Activated CD4-positive, alpha-beta memory T cell treated with anti-CD3 and anti-CD28 coated beads for 36 hours (primary cell): ENCODE measurements at regions not wholly inside any gene's neighbourhood (a gene's known extent, or its start where the extent isn't known, plus 50 kb on each side); places are given as distances from the start of the nearest gene placed in this dataset.

Experiments
- CTCF ChIA-PET: fragments of 350-600 bp; sonication (Branson Sonifier 250); formaldehyde crosslinking; loops from one replicate; lab custom pipeline; 2021; ENCODE audit warnings: antibody characterized with exemption, inconsistent platforms; lab: Charles Lee
- POLR2A ChIA-PET: fragments of 350-600 bp; sonication (Branson Sonifier 250); formaldehyde crosslinking; loops from one replicate; lab custom pipeline; 2021; ENCODE audit warnings: antibody characterized with exemption; lab: Charles Lee
- DNase-seq: peaks from one replicate; pipeline ENCODE4 v3.0.0-alpha.2; 2020
- H3K27ac Mint-ChIP-seq: one replicate; pipeline ENCODE4 v1.8.0; 2021; ENCODE audit warnings: mixed read lengths
- H3K27me3 Mint-ChIP-seq: one replicate; pipeline ENCODE4 v1.8.0; 2021; ENCODE audit warnings: mixed read lengths
- H3K36me3 Mint-ChIP-seq: one replicate; pipeline ENCODE4 v1.8.0; 2021; ENCODE audit warnings: mixed read lengths
- H3K4me1 Mint-ChIP-seq: one replicate; pipeline ENCODE4 v1.8.0; 2021; ENCODE audit warnings: low read depth, mixed read lengths
- H3K4me3 Mint-ChIP-seq: one replicate; pipeline ENCODE4 v1.8.0; 2021; ENCODE audit warnings: mild to moderate bottlenecking, mixed read lengths
- H3K9me3 Mint-ChIP-seq: one replicate; pipeline ENCODE4 v1.8.0; 2021; ENCODE audit warnings: mixed read lengths
- intact Hi-C: fragments of 100-400 bp; cut with micrococcal nuclease; formaldehyde crosslinking; loops from one replicate; pipeline ENCODE4 v1.15.1; 2023

DNA sequence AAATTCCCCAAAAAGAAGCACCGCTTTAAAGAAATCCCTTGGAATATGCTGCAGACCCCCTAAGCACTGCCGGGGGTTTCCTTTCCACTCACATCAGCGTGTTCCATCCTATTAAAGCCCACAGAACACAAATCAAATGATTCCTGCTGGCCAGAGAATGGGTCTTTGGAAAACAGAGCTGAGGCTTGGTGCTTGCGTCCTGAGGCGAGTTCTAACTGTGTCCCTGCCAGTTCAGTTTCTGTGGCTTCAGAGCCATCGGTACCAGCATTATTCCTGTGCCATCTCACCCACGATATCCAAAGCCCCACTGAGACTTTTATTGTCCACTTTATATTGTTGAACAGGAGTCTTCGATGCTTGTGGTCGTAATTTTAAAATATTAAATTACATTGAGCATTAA, 142.0 kb upstream of the SYT13 start:
- Mint-ChIP-seq H3K4me1 (no peaks in the 10 kb centered on the region), H3K4me3 (no peak overlapping the region), H3K27me3 (peaks cover 9% of the 10 kb centered on the region), H3K27ac (no peak overlapping the region), H3K36me3 (no peaks in the 10 kb centered on the region), H3K9me3 (no peaks in the 10 kb centered on the region)
- POLR2A ChIA-PET, result no interaction called here
- DNase-seq, result no peak
- CTCF ChIA-PET, result no interaction called here
- intact Hi-C loops, result no loop called here

DNA sequence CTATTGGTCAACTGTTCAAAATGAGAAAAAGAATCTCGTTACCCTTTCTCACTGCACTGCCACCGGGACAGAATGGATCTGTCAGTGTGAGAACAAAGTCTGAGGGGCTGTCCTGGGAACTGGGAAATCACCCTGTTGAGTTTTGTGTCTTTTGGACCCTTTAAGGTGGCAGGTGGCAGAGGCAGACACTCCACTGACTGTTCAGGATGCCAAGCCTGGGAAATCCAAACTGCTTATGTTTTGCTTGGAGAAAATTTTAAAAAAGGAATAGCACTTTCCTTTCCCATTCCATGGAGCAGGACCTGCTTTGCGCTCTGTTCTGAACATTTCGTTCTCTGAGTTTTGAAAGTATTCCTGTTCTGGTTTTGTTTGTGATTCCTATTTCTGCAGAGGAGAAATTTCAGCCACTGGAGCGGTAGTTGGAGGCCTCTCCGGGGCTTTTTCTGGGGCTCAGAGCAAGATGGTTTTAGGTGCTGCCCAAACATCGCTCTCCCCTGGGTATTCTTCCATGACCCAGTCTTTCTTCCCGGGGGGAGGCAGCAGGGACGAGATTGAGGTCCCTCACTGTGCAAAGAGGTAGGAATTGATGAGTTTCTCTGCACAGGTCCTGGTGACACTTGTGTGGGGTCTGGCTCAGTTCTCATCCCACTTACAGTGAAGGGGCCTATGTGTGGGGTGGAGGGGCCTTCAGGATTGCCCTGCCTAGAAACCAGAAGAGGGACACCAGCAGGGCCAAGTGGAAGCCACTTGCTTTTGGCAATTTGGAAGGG, 138.5 kb upstream of the SYT13 start:
- Mint-ChIP-seq H3K4me1 (no peaks in the 10 kb centered on the region), H3K9me3 (no peaks in the 10 kb centered on the region), H3K36me3 (no peaks in the 10 kb centered on the region), H3K27me3 (peaks cover 9% of the 10 kb centered on the region), H3K27ac (no peak overlapping the region), H3K4me3 (no peak overlapping the region)
- POLR2A ChIA-PET, result no interaction called here
- DNase-seq, result no peak
- intact Hi-C loops, result no loop called here
- CTCF ChIA-PET, result no interaction called here

DNA sequence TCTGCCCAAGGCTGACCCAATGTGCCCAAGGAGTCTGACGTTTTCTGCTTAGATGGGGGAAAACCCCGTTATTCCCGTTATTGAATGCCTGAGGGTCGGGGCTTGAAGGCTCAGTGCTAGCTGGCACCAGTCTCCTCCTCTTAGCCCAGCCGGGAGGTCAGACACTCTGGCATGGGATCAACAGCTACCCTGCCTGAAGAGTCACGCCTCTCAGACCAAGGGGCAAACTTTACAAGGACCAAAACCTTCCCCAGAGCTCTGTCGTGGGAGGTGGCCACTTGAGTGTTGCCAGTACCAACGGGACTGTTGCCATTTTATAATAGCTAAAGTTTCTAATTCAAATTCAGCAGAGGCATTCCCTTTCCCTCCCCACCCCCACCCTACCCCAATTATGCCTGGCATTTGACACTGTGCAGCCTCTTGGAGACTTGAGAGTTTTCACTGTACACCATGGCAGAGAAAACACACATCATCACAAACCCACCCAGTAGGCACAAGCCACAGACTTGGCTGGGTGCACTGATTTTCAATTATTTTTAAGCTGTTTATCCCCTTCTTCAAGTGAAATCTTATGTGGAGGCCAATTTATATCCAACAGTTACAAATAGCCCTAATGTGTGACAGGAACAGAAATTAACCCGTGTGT, 137.5 kb upstream of the SYT13 start:
- ChIA-PET POLR2A (no interaction called here), CTCF (no interaction called here)

DNA sequence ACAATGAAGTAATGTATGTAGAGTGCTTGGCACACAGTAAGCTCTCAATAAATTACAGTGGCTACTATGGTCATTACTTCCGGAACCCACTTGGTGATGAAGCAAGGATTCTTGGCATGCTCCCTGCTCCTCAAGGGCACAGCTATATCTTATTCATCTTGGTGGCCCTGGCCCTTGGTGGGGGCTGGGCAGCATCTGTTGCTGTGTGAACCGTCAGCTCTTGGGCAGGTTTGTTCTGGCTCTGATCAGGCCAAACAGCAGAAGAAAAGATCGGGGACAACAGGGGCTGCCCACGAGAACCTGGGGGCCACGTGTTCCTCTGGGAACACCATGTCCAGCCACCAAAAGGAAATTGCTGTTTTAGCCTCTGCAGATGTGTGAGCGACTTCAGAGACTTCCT, 136.9 kb upstream of the SYT13 start:
- intact Hi-C loops, result no loop called here
- POLR2A ChIA-PET, result no interaction called here
- H3K36me3 Mint-ChIP-seq, result no peaks in the 10 kb centered on the region
- CTCF ChIA-PET, result interaction anchor here (1.0 kb wide), 1 partner anchor 349 kb away, joined by 3 read pairs; no protein-coding TSS in a partner anchor
- no peaks in the 10 kb centered on the region for H3K9me3 Mint-ChIP-seq
- no peak overlapping the region for H3K4me3 Mint-ChIP-seq
- DNase-seq, result no peak
- no peaks in the 10 kb centered on the region for H3K4me1 Mint-ChIP-seq
- H3K27ac Mint-ChIP-seq, result no peak overlapping the region
- peaks cover 12% of the 10 kb centered on the region for H3K27me3 Mint-ChIP-seq

More for the DNA sequence above, 137.5 kb upstream of the SYT13 start:
- Mint-ChIP-seq H3K4me3 (no peak overlapping the region), H3K9me3 (no peaks in the 10 kb centered on the region), H3K36me3 (no peaks in the 10 kb centered on the region), H3K27me3 (peaks cover 9% of the 10 kb centered on the region), H3K4me1 (no peaks in the 10 kb centered on the region), H3K27ac (no peak overlapping the region)
- intact Hi-C loops, result no loop called here
- no peak for DNase-seq

- POLR2A ChIA-PET, result no interaction called here
- H3K27me3 Mint-ChIP-seq, result peaks cover 34% of the 10 kb centered on the region
- CTCF ChIA-PET, result no interaction called here
- DNase-seq, result no peak
- no peaks in the 10 kb centered on the region for H3K36me3 Mint-ChIP-seq
- H3K27ac Mint-ChIP-seq, result no peak overlapping the region
- intact Hi-C loops, result no loop called here
- H3K4me1 Mint-ChIP-seq, result no peaks in the 10 kb centered on the region
- no peak overlapping the region for H3K4me3 Mint-ChIP-seq
- no peaks in the 10 kb centered on the region for H3K9me3 Mint-ChIP-seq
Observed at GRCh38 chr11:45414088-45414487, 127.9 kb upstream of the SYT13 start.

GRCh38 chr11:45413156-45413858, 127.2 kb upstream of the SYT13 start:
- no peaks in the 10 kb centered on the region for H3K9me3 Mint-ChIP-seq
- no peak overlapping the region for H3K27ac Mint-ChIP-seq
- POLR2A ChIA-PET, result no interaction called here
- no peak overlapping the region for H3K4me3 Mint-ChIP-seq
- CTCF ChIA-PET, result interaction anchor here (1.0 kb wide), 1 partner anchor 42 kb away, joined by 3 read pairs; no protein-coding TSS in a partner anchor
- DNase-seq, result no peak
- H3K36me3 Mint-ChIP-seq, result no peaks in the 10 kb centered on the region
- no peaks in the 10 kb centered on the region for H3K4me1 Mint-ChIP-seq
- peaks cover 32% of the 10 kb centered on the region for H3K27me3 Mint-ChIP-seq
- intact Hi-C loops, result no loop called here

DNA sequence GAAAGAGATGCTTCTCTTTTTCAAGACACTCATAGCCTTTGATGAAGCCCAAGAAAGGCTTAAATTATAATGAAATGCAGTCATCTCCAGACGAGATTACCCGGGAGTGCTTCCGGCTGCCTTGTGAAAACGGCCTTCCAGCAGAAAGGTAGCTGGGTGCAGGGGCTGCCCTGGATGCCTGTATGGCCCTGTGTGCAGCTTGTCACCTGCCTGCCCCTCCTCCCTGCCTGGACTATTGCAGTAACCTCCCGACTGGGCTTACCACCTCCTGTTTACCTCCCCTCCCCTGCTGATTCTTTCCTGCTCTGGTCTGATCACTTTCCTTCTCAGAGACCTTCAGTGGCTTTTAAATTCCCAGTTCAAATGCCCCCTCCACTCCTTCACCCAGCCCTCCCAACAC, 126.4 kb upstream of the SYT13 start:
- H3K4me1 Mint-ChIP-seq, result no peaks in the 10 kb centered on the region
- H3K27me3 Mint-ChIP-seq, result peaks cover 33% of the 10 kb centered on the region
- no peak overlapping the region for H3K4me3 Mint-ChIP-seq
- intact Hi-C loops, result no loop called here
- ChIA-PET CTCF (interaction anchor here (1.0 kb wide), 1 partner anchor 41 kb away, joined by 3 read pairs; no protein-coding TSS in a partner anchor), POLR2A (no interaction called here)
- H3K9me3 Mint-ChIP-seq, result no peaks in the 10 kb centered on the region
- no peaks in the 10 kb centered on the region for H3K36me3 Mint-ChIP-seq
- H3K27ac Mint-ChIP-seq, result no peak overlapping the region
- no peak for DNase-seq

GRCh38 chr11:45412051-45412471, 125.9 kb upstream of the SYT13 start:
- no peak overlapping the region for H3K4me3 Mint-ChIP-seq
- H3K9me3 Mint-ChIP-seq, result no peaks in the 10 kb centered on the region
- H3K27me3 Mint-ChIP-seq, result peaks cover 35% of the 10 kb centered on the region
- no peaks in the 10 kb centered on the region for H3K4me1 Mint-ChIP-seq
- H3K36me3 Mint-ChIP-seq, result no peaks in the 10 kb centered on the region
- ChIA-PET CTCF (interaction anchor here (1.0 kb wide), 1 partner anchor 41 kb away, joined by 3 read pairs; no protein-coding TSS in a partner anchor), POLR2A (no interaction called here)
- intact Hi-C loops, result no loop called here
- DNase-seq, result no peak
- H3K27ac Mint-ChIP-seq, result no peak overlapping the region

DNA sequence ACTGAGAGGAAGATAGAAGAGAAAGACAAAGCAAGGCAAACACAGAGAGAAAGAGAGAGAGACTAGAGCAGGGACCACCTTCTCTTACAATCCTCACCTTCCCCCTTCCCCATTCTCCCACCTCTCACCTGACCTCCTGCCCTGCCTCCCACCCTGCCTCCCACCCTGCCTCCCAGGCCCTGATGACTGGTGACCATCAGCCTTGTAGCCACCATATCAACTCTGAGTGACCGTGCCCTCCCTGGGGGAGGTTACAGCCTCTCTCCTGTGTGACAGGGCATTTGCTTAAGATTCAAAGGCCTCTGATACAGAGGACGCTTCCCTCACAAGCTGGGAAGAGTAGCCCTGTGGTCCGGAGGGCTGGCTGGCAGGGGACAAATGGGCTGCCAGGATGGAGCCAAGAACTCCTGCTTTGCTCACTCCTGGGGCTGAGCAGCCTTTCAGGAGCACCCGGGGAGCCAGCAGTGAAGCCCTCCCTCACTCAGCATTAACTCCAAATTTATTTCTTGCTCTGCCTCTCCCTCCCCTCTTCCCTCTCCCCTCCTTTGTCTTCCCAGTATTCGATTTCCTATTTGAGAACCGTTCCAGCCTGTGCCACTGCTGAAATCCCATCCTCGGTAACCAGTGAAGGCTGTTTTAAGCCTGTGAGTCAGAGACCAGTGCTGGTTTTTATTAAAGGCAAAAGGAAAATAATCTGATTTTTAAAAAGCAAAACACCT, 125.2 kb upstream of the SYT13 start:
- CTCF ChIA-PET, result no interaction called here
- POLR2A ChIA-PET, result no interaction called here
- Mint-ChIP-seq H3K27ac (no peak overlapping the region), H3K27me3 (peaks cover 35% of the 10 kb centered on the region), H3K36me3 (no peaks in the 10 kb centered on the region), H3K4me1 (no peaks in the 10 kb centered on the region), H3K9me3 (no peaks in the 10 kb centered on the region), H3K4me3 (no peak overlapping the region)
- no peak for DNase-seq
- intact Hi-C loops, result no loop called here

DNA sequence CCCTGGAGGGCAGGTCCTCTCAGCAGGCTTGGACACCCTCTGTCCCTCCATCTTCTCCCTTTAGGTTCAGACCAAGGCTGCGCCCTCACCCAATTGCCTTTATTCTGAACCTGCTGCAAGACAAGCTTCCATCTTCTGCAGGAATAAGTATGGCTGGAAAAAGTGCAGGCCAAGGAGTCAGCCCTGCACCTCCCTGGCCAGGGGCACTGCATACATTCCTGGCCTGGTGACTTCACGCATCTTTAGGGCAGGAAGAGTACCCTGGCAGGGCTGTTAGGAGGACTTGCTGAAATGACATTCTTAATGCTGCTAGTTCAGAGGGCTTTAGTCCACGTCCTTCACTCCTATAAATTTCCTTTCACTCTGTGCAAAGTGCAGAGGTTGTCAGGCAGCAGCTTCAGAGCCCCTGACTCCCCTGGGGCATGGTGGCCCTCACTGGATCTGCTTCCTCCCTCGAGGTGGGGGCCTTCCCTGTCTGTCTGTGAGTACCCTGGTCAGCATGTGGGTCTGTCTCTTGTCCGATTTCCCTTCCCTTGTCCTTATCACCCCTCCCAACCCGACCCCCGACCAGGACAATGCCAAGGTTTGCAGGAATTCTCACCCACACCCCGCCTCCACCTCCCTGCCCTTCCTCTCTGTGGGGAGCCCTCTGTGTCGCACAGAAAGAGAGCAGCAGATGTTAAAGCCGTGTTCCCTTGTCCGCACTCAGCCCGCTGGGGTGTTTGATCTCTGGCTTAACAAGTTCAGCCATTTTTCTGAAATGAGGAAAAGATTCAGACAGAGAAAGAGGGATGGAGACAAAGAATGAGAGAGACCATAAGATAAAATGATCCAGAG, 124.5 kb upstream of the SYT13 start:
- no peak for DNase-seq
- ChIA-PET CTCF (no interaction called here), POLR2A (no interaction called here)
- Mint-ChIP-seq H3K27me3 (peaks cover 35% of the 10 kb centered on the region), H3K36me3 (no peaks in the 10 kb centered on the region), H3K9me3 (no peaks in the 10 kb centered on the region), H3K27ac (no peak overlapping the region), H3K4me1 (no peaks in the 10 kb centered on the region), H3K4me3 (no peak overlapping the region)
- intact Hi-C loops, result no loop called here

DNA sequence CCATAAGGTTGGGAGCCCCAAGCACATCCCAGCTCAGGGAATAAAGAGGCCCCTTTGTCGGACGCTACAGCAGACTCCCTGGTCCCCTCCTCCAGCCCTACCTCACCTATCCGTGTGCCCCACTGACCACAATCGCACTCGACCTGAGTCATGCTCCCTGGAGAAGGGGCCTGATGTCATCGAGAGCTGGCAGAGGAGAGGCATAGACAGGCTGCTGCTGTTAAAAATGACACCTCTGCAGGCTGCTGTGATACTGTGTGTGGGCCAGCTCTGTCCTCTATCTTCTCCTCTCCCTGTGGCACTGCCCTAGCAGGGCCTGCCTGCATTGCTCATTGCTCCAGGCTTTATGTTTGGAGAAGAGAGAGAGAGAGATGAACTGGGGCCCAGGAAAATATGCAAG, 123.4 kb upstream of the SYT13 start:
- Mint-ChIP-seq H3K4me1 (no peaks in the 10 kb centered on the region), H3K36me3 (no peaks in the 10 kb centered on the region), H3K9me3 (no peaks in the 10 kb centered on the region), H3K27ac (no peak overlapping the region), H3K4me3 (no peak overlapping the region), H3K27me3 (peaks cover 36% of the 10 kb centered on the region)
- CTCF ChIA-PET, result no interaction called here
- intact Hi-C loops, result no loop called here
- no peak for DNase-seq
- POLR2A ChIA-PET, result no interaction called here
